Amygdala (tissue), 56 donors: ENCODE measurements at regions not wholly inside any gene's neighbourhood (a gene's known extent, or its start where the extent isn't known, plus 50 kb on each side); places are given as distances from the start of the nearest gene placed in this dataset.
"Not testable (repeated sequence)": the region's sequence is repeated elsewhere in the genome, so short reads cannot be mapped to it uniquely, and the experiment has no call there.

ENCODE experiments used
- DNase-seq, 56 donors: peaks; one replicate each; lab custom pipeline; 2025; lab: John Stamatoyannopoulos, UW

DNA sequence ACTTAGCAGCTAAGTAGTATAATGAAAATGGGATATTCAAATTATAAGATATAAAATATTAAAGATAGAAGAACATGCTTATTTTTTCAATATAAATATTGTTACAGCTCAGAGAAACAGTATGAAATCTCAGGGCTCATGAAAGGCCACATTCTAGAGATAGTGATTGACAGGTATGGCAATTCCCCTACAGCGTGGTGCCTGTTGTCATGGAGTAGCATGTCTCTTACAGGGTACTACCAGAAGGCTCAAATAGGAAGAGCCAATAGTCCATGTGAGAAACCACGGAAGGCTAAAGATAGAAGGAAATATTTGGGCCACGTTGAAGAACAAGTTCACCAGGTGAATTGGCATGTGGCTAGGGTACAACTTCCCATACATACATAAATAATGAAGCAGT lies 522.9 kb upstream of the ZNF337 start:
- DNase-seq: not testable (repeated sequence)

DNA sequence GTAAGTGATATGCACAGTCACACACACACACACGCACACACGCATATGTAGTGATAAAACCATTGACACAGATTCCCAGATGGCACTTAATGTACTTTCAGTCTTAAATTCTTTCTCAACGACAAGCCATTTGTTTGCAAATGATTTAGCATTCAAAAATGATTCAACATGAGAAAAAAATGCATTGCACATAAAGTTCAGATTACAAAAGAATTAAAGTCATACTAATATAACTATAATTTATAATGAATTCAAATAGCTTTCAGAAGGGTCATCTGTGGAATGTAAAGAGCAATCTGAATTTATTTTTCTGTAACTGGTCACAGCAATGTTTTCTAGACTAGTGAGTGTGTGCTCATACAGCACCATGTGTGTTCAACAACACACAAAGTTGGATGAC lies 521.6 kb upstream of the ZNF337 start:
- DNase-seq: no peak

DNA sequence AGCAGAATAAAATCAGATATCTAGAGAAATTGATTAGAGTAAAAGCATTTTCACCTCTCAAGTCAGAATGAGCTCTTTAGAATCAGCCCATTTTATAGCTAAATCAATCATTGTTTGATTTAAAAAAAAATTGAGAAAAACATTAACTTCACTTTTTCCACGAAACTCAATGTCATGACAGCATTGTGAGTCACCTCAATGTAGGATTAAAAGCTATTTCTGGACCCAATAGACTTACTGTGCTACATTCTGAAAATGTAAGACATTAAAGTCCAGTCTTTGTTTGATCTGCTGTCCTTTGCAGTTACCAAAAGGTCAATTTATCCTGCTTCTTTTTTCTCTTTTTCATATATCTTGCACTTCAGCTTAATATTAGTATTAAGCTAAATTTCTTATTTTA lies 519.4 kb upstream of the ZNF337 start:
- no peak for DNase-seq

DNA sequence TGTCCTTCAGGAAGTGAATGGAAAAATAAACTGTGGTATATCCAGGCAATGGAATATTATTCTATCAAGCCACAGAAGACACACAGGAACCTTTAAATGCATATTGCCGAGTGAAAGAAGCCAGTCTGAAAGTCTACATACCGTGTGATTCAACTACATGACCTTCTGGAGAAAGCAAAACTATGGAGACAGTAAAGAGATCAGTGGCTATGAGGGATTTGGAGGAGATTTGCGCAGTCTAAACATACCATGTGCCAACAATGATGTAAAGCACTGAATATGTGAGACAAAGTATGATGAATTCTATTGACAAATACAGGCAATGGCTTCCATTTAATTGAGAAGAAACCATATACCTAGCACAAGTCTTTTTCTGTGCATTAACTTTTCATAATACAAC lies 518.3 kb upstream of the ZNF337 start:
- DNase-seq: no peak

DNA sequence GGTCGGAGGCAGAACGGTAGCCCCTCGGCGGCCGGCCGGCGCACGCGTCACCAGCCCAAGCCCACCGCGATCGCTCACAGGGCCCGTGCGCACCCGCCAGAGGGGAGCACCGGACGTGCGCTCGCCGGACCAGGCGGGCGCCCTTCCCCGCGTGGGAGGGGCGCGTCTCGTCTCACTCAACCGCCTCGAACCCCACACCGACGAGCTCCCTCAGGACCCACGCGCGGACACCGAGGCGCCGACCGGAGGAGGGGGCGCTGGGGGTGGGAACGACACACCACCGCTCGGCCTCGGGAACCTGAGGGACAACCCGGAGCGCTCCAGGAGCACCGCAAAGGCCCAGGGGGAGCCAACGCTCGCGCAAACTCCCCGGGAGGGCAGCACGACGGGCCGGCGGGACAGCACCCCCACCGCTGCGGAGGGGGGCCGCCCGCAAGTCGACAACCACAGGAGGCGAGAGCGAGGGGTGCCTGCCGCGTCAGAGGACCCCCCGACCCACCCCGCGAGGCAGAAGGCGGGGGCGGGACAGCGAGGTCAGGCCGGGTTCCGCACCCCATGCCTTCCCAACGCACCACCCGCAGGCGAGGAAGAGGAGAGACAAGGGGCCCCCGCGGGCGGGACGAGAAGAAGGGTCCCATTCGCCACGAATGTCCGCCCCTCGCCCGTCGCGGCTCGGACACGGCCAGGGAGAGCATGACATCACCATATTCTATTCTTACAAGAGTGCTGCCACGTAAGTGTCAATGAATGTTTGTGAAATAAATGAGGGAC lies 512.7 kb upstream of the ZNF337 start:
- DNase-seq: peak in 2 of 56 donors; percentile 88 to 91

DNA sequence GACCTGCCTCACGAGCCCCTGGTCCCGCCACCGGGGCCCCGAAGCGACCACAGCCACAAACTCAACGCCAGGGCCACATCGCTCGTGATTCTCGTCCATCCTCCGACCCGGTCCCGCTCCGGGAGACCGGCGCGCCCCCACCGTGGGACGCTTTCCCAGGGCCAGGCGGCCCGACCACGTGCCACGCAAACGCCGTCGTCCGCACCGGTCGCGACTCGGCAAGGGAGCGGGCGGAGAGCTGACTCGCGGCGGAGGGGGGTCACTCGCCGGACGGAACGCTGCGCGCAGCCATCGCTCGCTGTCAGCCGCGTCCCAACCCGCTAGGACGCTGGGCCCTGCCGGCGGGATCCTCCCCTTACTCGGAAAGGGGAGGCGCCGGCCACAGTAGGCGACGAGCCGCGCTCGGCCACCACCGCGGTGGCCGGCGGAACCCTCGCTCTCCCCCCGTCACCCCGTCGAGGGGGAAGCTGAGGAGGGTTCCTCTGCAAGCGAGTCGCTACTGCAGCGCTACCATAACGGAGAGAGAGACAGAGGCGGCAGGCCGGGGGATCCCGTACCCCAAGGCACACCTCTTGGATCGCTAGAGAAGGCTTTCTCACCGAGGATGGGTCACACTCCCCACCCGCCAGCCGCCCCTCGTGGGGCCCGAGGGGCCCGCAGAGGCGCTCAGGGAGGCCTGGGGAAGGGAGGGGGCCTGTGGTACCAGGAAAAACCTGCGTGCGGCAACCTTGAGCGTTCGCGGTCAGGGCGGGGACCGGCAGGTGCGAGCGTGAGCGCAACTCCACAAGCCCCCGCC lies 511.8 kb upstream of the ZNF337 start:
- no peak for DNase-seq

DNA sequence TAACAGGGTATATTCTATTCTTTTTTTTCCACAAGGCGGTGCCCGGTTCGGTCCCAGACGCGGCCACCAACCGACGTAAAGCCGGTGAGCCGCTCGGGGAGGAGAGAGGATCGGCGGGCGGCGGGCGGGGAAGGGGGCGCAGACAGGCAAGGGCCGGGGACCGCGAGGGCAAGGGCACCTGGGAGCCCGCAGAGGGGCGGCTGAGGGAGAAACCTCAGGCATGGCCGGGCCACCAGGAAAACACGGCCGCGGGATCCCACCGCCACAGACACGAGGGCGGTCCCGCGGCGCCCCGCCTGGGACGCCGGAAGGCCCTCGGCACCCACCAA lies 511.3 kb upstream of the ZNF337 start:
- not testable (repeated sequence) for DNase-seq

DNA sequence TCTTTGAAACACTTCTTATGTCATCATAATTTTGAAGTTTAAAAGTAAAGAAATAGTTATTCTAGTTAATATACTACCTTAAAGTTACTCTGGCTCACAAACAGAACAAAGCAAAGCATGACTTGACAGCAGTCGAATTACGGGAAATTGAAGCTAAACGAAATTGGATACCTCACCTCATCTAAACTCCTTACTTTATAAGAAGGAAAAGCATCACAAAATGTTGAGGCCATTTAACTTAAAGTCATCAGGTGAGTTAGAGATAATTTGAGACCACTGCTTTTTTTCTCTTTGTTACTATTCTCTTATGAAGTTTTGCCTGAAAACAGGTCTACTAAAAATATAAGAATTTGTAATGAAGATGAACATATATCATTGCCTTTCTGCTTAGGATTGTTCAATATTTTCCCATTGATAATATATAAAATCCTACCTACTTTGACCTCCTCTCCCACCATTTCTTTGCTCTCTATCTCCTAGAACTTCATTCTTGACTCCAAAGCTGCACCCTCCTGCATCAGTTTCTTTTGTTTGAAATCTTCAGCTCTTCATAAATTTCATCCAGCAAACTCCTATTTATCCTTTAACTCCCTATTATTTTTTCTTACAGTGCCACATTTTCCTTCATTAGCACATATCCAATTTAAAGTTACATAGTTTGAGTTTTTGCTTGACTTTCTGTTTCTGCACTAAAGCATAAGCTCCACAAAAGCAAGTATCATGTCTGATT lies 510.7 kb upstream of the ZNF337 start:
- no peak for DNase-seq

DNA sequence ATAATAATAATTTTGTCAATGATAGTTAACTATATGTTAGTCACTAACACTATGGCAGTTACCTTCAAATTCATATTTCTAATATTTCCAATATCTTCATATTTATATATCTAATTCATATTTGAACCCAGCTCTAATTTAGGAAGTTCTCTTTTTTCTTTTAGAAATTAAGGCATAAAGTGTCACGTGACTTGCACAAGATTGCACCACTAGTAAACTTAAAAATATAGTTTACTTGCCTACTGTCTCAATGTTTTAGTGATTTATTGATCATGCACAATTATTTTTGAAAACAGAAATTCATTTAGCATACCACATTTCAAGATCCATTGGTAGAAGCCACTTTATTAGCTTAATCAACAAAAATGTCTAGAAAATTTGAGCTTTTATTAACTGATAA lies 508.7 kb upstream of the ZNF337 start:
- no peak for DNase-seq

DNA sequence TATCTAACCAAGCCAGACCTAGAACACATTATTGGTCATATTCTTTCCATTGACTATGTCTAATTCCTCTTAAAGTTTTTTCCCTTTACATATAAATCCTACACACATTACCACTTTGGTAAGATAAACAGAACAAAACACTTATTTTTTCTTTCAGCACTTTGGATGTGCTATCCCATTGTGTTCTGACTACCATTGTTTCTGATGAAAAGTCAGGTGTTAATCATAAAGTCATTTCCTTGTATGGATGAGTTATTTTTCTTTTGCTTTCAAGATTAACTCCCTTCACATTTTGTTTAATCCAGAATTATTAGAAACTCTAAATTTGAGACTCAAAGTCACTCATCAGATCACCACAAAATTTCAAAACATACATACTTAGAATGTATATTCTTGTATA lies 504.4 kb upstream of the ZNF337 start:
- DNase-seq: not testable (repeated sequence)

DNA sequence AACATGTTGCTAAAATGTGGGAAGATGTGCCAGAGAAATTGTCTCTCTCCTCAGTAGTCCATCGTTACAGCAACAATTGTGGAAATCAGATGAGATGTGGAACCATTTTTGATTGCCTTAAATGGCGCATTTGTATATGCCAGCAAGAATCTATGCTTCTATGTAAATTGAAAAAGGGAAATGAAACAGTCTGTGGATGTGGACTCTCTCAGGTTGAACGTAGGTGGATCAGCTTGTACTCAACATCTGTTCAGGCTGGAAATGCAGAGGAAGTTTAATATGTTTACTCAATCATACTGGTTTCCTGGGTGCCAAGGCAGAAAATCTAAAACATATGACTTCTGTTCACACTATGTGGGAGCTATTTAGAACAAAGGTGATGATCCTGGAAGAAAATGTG lies 490.7 kb upstream of the ZNF337 start:
- DNase-seq: not testable (repeated sequence)

DNA sequence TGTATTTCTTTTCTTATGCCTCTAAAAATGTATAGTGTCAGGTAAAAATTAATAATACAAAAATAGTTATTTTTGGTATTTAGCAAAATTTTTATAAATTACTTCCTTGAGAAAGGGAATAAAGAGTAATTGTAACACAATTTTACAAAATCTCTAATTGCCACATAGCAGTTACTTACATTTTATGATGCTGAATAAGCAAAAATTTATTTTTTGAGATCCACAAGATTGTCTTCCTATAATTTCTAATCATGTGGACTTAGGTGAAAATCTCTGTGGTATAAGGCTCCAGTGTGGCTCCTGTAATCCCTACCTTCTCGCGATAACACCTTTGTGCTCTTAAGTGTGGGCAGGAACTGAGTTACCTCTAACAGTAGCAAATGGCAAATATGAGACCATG lies 487.1 kb upstream of the ZNF337 start:
- not testable (repeated sequence) for DNase-seq

DNA sequence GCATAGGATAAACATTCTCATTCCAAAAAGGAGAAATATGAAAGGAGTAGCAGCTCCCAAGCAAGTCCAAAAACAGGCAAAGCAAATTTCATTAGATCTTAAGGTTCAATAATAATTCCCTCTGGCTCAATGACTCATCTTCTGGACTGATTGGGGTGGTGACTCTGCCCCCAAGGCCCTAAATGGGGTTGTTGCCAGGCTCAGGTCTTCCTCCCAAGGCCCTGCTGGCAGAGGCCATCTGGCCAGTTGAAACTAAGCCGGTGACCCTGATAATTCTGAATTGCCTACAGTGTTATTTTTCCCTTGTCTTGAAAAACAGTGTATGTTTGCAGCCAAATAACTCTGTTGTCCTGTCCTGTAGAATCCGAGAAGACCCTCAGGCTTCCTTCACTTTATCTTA lies 484.7 kb upstream of the ZNF337 start:
- not testable (repeated sequence) for DNase-seq

DNA sequence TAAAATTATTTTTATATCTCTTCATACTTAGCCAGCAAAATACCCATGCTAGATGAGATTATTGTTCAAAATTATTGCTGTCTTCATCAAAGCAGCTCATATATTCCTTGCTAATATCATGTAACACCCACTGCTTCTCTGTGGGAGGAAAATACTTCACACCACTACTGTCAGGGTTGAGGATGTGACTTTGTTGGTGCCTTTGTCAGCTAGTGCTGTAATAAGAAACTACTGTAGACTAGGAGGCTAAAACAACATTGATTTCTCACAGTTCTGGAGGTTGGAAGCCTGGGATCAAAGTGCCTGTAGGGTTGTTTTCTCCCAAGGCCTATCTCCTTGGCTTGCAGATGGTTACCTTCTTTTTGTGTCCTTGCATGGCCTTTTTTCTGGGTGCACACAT lies 475.2 kb upstream of the ZNF337 start:
- DNase-seq: not testable (repeated sequence)

DNA sequence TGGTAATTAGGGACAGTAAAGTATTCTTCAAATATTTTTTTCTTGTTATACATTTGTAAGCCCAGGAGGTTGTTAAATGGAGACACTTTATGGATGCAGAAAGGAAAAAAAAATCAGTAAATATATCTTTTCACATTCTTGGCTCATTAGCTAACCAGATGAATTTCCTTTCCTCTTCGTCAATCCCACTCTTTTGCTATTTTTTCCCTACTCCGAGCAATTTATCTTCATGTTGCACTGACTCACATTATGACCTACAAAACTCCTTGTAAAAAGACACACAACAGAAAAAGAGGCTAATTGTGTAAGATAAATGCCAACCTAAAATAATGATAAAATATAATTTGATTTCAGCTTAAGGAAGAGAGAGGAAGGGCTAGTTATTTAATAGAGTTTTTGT lies 472.9 kb upstream of the ZNF337 start:
- no peak for DNase-seq

DNA sequence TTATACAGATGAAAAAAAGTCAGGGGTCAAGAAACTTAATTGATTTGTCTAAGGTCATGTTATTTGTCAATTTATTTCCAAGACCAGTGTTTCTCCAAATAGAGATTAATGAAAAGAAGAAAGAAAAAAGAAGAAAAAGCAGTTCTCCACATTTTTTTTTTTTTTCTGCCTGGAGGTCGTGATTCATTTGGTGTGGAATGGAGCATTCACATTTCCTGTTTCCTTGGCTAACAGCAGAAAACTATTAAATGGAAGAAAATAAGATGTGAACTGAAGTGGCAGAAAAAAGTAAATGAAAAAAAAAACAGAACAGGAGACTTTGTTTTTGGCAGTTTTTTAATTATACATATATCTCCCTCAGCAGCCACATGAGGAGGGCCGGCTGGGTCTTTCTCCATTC lies 470.8 kb upstream of the ZNF337 start:
- DNase-seq: no peak

DNA sequence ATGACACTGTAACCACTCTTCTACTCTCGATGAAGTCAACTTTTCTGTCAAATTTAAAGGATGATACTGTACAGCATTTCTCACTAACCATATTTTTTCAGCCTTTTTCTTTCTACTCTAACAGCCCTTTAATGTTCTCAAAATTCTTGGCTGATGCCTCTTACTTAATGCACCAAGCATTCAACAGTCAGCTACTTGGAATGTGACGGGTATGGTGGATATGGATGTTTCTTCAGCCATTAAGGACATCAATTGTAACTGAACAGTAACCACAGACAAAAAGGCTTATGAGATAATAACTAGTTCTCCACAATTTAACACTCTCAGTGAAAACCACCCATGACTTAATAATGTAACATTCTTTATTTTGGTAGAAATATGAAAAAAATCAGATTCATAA lies 467.2 kb upstream of the ZNF337 start:
- DNase-seq: no peak

DNA sequence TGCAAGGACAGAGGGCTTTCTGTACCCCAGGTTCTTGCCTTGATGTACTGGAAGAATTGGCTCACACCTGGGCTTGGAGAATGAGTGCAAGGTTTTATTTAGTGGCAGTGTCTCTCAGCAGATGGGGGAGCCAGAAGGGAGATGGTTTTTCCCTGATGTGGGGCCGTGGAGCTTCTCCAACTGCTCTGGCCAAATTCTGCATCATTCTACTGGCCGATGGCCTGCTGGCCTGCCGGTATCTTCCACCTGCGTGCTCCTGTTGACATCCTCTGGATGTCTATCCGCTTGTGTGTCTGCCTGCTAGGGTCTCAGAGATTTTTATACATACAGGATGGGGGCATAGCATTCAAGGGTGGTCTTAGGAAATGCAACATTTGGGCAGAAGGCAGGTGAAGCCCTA lies 466.5 kb upstream of the ZNF337 start:
- DNase-seq: not testable (repeated sequence)

DNA sequence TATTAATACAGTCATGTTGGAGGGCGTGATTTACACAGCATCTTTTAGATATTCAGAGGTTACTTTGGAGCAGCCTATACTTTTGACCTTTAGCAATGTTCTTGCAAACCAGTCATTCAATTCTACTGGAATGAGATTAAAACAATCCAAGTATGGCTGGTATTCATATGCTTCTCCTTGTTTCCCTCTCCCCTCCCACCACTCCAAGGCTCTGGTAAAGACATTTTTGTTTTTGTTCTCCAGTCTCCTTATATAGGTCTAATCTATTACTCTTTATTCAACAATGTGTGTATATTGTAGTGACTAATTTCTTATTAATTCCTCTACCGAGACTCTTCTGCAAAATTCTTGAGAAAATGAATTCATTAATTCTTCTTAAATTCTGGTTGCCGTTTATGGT lies 465.1 kb upstream of the ZNF337 start:
- not testable (repeated sequence) for DNase-seq

DNA sequence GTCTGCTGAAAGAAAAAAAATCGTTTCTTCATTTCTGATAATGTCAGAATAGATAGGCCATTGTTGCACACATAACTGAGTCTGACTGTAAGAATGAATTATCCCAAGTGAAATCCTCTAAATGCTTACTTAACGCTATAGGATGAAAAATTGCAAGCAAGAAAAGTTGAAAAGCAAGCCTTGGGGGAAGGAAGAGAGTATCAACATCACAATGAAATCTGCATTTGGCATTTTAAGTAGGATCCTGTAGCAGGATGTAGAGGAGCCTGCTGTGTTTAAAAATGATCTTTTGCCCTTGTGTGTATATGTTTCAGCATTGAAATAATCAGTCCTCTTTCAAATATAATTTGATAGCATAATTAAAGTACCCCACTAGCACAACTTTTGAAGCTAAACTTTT lies 464.3 kb upstream of the ZNF337 start:
- DNase-seq: not testable (repeated sequence)

DNA sequence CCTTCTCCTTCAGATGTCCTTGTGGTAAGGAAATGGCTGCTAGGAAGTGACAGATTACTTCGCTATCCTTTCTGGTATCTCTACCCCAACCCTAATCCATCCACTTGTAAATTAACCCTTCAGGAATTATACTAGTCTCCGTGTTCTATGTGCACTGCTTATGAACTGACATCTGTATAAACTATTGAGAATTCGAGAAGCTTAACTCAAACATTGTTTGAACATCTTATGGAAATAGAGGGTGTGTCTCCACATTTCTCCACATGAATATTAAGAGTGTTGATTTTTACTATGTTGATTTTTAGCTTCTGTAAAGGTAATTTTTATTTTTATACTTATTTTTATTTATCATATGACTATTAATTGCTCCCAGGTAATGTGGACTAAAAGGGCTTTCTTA lies 457.6 kb upstream of the ZNF337 start:
- no peak for DNase-seq
